GM23248 (cell line): ENCODE measurements at regions not wholly inside any gene's neighbourhood (a gene's known extent, or its start where the extent isn't known, plus 50 kb on each side); places are given as distances from the start of the nearest gene placed in this dataset.

Source experiments
- DNase-seq: peaks from one replicate; pipeline ENCODE4 v3.0.0-alpha.2; 2015
- H2AFZ ChIP-seq: fragments of 200-600 bp; sonication (generic); 2 replicates; pipeline ENCODE4 v1.6.1; 2016; ENCODE audit warnings: antibody characterized with exemption
- H3F3A ChIP-seq: fragments of 200-600 bp; sonication (generic); 2 replicates; pipeline ENCODE4 v1.6.1; 2016; ENCODE audit warnings: mild to moderate bottlenecking, antibody characterized with exemption, mixed run types; ENCODE audit not compliant: insufficient read depth
- H3K27ac ChIP-seq: fragments of 200-600 bp; sonication (generic); 2 replicates; pipeline ENCODE4 v1.5.1; 2016; ENCODE audit warnings: mild to moderate bottlenecking
- H3K27me3 ChIP-seq: fragments of 200-600 bp; sonication (generic); replicated peaks from 2 replicates; pipeline ENCODE4 v1.6.1; 2016; ENCODE audit warnings: mild to moderate bottlenecking; ENCODE audit not compliant: insufficient read depth
- H3K36me3 ChIP-seq: fragments of 200-600 bp; sonication (generic); 2 replicates; pipeline ENCODE4 v1.6.1; 2016; ENCODE audit warnings: low read depth, mild to moderate bottlenecking
- H3K4me1 ChIP-seq: fragments of 200-600 bp; sonication (generic); 2 replicates; pipeline ENCODE4 v1.6.1; 2016; ENCODE audit warnings: mild to moderate bottlenecking; ENCODE audit not compliant: insufficient read depth
- H3K4me2 ChIP-seq: fragments of 200-600 bp; sonication (generic); one replicate; pipeline ENCODE4 v1.6.1; 2016; ENCODE audit warnings: mild to moderate bottlenecking; ENCODE audit not compliant: unreplicated experiment
- H3K4me3 ChIP-seq: fragments of 200-600 bp; sonication (generic); 2 replicates; pipeline ENCODE4 v1.5.1; 2016; ENCODE audit warnings: mild to moderate bottlenecking
- H3K79me2 ChIP-seq: fragments of 200-600 bp; sonication (generic); 2 replicates; pipeline ENCODE4 v1.6.1; 2016; ENCODE audit warnings: mild to moderate bottlenecking; ENCODE audit not compliant: insufficient read depth
- H3K9ac ChIP-seq: fragments of 200-600 bp; sonication (generic); 2 replicates; pipeline ENCODE4 v1.6.1; 2016; ENCODE audit warnings: mild to moderate bottlenecking
- H3K9me2 ChIP-seq: fragments of 200-600 bp; sonication (generic); 2 replicates; pipeline ENCODE4 v1.6.1; 2016; ENCODE audit warnings: mixed run types, mild to moderate bottlenecking, moderate library complexity; ENCODE audit not compliant: insufficient read depth
- H3K9me3 ChIP-seq: fragments of 200-600 bp; sonication (generic); one replicate; pipeline ENCODE4 v1.6.1; 2017; ENCODE audit warnings: low read depth
- H4K20me1 ChIP-seq: fragments of 200-600 bp; sonication (generic); 2 replicates; pipeline ENCODE4 v1.6.0; 2016; ENCODE audit not compliant: insufficient read depth
- EZH2 ChIP-seq: fragments of 200-600 bp; sonication (generic); IDR thresholded peaks from 2 replicates; pipeline ENCODE4 v1.6.1; 2018; ENCODE audit warnings: antibody characterized with exemption, mild to moderate bottlenecking; ENCODE audit not compliant: insufficient read depth, poor library complexity, severe bottlenecking
- EZH2phosphoT487 ChIP-seq: fragments of 200-600 bp; sonication (generic); IDR thresholded peaks from 2 replicates; pipeline ENCODE4 v1.6.1; 2018; ENCODE audit warnings: antibody characterized with exemption, moderate library complexity, mild to moderate bottlenecking, low read depth; ENCODE audit not compliant: insufficient read depth
- WGBS, 2 experiments: methylation state at CpG; one replicate each; pipeline ENCODE4 v1.1.6; 2015 to 2017; ENCODE audit warnings: low lambda C conversion rate in 2 of 2, low coverage in 1 of 2; ENCODE audit errors: missing lambda C conversion rate in 2 of 2; 5-methylcytosine and 5-hydroxymethylcytosine counted together
- in situ Hi-C: fragments of 300-500 bp; cut with MboI; formaldehyde crosslinking; loops from 2 replicates; pipeline ENCODE4 v1.15.0; 2020

DNA sequence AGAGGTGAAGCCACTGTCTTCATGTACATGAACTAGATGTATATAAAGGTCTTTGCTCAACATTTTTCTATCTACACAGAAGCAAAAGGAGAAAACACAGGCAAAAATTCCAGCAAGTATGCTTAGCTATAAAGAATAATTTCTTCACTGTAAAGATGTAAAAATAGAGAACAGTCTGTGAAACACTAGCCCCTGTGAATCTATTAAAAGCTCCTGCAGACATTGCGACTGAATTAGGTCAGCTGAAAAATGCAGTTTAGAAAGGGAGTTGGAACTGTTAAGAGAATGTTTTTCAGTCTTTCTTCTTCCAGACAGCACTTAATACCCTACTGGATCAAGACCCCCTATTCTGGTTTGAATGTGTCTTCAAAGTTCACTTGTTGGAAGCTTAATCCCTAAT lies 291.5 kb downstream of the KBTBD8 start:
- DNase-seq = no peak
- Histone ChIP-seq H3K27me3 (no peaks in the 10 kb centered on the region), H3K4me2 (no peak overlapping the region), H2AFZ (no peak overlapping the region), H3K9ac (no peak overlapping the region), H3K4me3 (no peak overlapping the region), H3K9me2 (no peaks in the 10 kb centered on the region), H3K4me1 (no peaks in the 10 kb centered on the region), H4K20me1 (no peaks in the 10 kb centered on the region), H3K79me2 (no peaks in the 10 kb centered on the region), H3K27ac (no peak overlapping the region), H3F3A (no peaks in the 10 kb centered on the region), H3K9me3 (no peaks in the 10 kb centered on the region), H3K36me3 (no peaks in the 10 kb centered on the region)
- in situ Hi-C loops = no loop called here
- no peak for TF ChIP-seq EZH2
- TF ChIP-seq EZH2phosphoT487 = no peak
- 68 to 78% methylated on average over 1 of the region's 1 CpG for WGBS, 2 experiments

DNA sequence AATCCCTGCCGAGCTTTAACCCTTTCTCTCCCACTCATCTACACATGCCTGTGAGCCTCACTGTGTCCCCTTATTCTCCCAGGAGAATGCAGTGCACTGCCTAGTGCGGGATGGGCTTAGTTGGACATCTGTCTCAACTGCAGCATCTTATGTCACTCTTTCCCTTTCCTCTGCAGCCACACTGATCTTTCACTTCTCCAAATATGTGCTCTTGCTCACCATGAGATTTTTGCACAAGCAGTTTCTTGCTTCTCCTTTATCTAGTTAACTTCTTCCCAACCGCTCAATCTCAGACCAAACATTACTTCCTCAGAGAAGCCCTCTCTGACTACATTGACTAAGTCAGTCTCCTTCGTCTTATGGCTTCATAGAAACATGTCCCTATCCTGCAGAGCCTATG lies 292.3 kb downstream of the KBTBD8 start:
- Histone ChIP-seq H3K9me3 (no peaks in the 10 kb centered on the region), H3K4me1 (no peaks in the 10 kb centered on the region), H3K79me2 (no peaks in the 10 kb centered on the region), H3K4me3 (no peak overlapping the region), H4K20me1 (no peaks in the 10 kb centered on the region), H3F3A (no peaks in the 10 kb centered on the region), H2AFZ (no peak overlapping the region), H3K36me3 (no peaks in the 10 kb centered on the region), H3K9ac (no peak overlapping the region), H3K4me2 (no peak overlapping the region), H3K27me3 (no peaks in the 10 kb centered on the region), H3K9me2 (no peaks in the 10 kb centered on the region), H3K27ac (no peak overlapping the region)
- WGBS, 2 experiments = 34 to 43% methylated on average over 4 of the region's 4 CpGs
- TF ChIP-seq EZH2 = no peak
- no peak for TF ChIP-seq EZH2phosphoT487
- in situ Hi-C loops = no loop called here
- DNase-seq = no peak

DNA sequence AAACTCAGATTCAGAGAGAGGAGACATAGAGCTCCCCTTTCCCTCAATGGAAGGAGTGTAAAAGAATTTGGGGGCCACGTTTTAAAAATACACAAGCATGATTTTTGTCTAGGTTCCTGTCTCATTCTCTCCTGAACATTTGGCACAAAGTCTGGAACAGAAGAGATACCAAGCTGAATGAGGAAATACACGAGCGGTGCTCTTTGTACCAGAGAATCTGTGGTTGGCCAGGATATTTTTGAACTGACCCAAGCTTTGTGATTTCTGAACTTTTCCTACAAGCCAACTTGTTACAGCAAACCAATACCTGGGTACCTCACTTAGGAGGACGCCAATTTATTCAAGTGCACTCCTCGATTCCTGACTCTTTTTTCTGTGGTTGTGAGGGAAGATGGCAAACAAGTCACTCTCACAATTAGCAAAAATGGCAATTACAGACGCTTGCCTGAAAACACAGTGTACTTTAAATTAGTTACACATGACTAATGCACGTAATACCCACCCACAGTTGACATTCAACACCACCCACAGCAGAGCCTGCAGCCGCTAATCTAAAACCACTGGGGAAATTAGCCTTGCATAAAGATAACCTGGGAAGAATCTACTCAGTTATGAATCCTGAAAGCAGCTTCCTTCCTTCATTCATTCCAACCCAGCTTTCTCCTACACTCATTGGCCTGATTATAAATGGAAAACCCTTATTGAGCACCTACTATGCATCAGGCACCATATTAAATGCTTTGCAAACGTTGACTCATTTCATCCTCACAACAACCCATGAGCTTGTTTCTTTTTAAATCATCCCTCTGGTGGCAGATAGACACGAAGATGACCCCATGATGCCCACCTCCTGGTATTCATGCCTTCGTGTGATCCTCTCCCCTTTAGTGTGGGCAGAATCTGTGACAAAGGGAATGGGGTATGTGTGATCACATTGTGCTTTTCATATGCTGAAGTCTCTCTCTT lies 293.5 kb downstream of the KBTBD8 start:
- no peak for DNase-seq
- Histone ChIP-seq H3K36me3 (no peaks in the 10 kb centered on the region), H3K9ac (no peak overlapping the region), H3K4me2 (no peak overlapping the region), H3F3A (no peaks in the 10 kb centered on the region), H3K27me3 (no peaks in the 10 kb centered on the region), H3K27ac (no peak overlapping the region), H3K4me3 (no peak overlapping the region), H3K9me3 (no peaks in the 10 kb centered on the region), H3K4me1 (no peaks in the 10 kb centered on the region), H3K79me2 (no peaks in the 10 kb centered on the region), H2AFZ (no peak overlapping the region), H4K20me1 (no peaks in the 10 kb centered on the region), H3K9me2 (no peaks in the 10 kb centered on the region)
- TF ChIP-seq EZH2 = no peak
- no peak for TF ChIP-seq EZH2phosphoT487
- 18 to 19% methylated on average over 11 of the region's 11 CpGs for WGBS, 2 experiments
- in situ Hi-C loops = no loop called here

DNA sequence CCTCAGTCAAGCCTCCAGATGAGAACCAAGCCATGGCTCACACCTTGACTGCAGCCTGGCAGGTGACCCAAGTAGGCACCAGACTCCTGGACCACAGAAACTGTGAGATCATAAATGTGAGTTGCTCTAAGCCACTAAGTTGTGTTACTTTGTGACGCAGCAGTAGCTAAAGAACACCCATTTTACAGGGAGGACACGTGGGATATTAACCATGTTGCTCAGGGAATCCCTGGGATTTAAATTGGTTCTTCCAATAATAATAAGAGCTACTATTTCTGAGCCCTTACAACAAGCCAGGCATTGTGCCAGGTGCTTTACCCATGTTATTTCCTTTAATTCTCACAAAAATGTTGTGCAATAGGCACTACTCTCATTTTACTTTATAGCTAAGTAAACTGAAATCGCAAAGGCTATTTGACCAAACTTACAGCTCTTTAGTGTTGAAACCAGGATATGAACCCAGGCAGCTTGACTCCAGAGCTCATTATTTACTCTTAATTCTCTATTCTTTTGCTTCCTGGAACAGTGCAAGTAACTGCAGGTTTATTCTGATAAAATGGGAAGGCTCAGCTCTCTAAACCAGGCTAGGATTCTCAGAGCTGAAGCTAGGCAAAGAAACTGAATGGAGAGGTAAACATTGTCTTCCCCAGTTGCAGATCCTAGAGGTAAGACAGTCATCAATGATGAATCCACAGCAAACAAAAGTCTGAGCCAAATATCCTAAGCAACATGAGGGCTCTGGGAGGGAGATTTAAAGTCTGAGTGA lies 294.4 kb downstream of the KBTBD8 start:
- no peaks in the 10 kb centered on the region for H4K20me1 ChIP-seq
- no peaks in the 10 kb centered on the region for H3F3A ChIP-seq
- H3K9me2 ChIP-seq = no peaks in the 10 kb centered on the region
- DNase-seq = peak; percentile 31
- H3K4me3 ChIP-seq = no peak overlapping the region
- in situ Hi-C loops = no loop called here
- no peak overlapping the region for H3K4me2 ChIP-seq
- no peaks in the 10 kb centered on the region for H3K79me2 ChIP-seq
- no peak overlapping the region for H3K9ac ChIP-seq
- no peak overlapping the region for H3K27ac ChIP-seq
- no peak overlapping the region for H2AFZ ChIP-seq
- H3K9me3 ChIP-seq = no peaks in the 10 kb centered on the region
- H3K27me3 ChIP-seq = no peaks in the 10 kb centered on the region
- TF ChIP-seq EZH2 (no peak), EZH2phosphoT487 (no peak)
- no peaks in the 10 kb centered on the region for H3K4me1 ChIP-seq
- WGBS, 2 experiments = 20 to 40% methylated on average over 3 of the region's 3 CpGs
- no peaks in the 10 kb centered on the region for H3K36me3 ChIP-seq
